Thyroid gland (tissue), 4 donors: ENCODE measurements at regions not wholly inside any gene's neighbourhood (a gene's known extent, or its start where the extent isn't known, plus 50 kb on each side); places are given as distances from the start of the nearest gene placed in this dataset.

Experiments used
- DNase-seq, 2 donors: peaks; one replicate each; pipeline ENCODE4 v3.0.0-alpha.2; 2019
- H3K27ac ChIP-seq, 3 donors: fragments of 200-600 bp; sonication (generic); 1 replicate in 2 of 3; 2 replicates in 1 of 3; pipeline ENCODE4 v1.5.1; 2016 to 2019; ENCODE audit warnings: mild to moderate bottlenecking in 1 of 3, moderate library complexity in 1 of 3
- H3K27me3 ChIP-seq: fragments of 200-600 bp; sonication (generic); one replicate; pipeline ENCODE4 v1.5.1; 2019
- H3K36me3 ChIP-seq, 2 donors: fragments of 200-600 bp; sonication (generic); one replicate each; pipeline ENCODE4 v1.5.1; 2016 to 2019
- H3K4me1 ChIP-seq, 2 donors: fragments of 200-600 bp; sonication (generic); one replicate each; pipeline ENCODE4 v1.5.1; 2017 to 2019
- H3K4me3 ChIP-seq, 3 donors: fragments of 200-600 bp; sonication (generic); replicated peaks in 1 of 3; 1 replicate in 2 of 3; 2 replicates in 1 of 3; pipeline ENCODE4 v1.5.1; 2016; ENCODE audit warnings: mild to moderate bottlenecking in 1 of 3
- H3K9me3 ChIP-seq: fragments of 200-600 bp; sonication (generic); one replicate; pipeline ENCODE4 v1.5.1; 2017
- CTCF ChIP-seq, 6 experiments: fragments of 200-600 bp in 3 of 6; fragments of 450-650 bp in 3 of 6; sonication (generic) in 3 of 6; IDR thresholded peaks; one replicate each; pipeline ENCODE4 v1.5.1; 2016 to 2019; ENCODE audit warnings: antibody characterized with exemption in 6 of 6, mild to moderate bottlenecking in 2 of 6, inconsistent platforms in 1 of 6, moderate library complexity in 1 of 6
- POLR2A ChIP-seq, 2 donors: fragments of 450-650 bp; IDR thresholded peaks; one replicate each; pipeline ENCODE4 v1.6.1; 2017; ENCODE audit warnings: antibody characterized with exemption in 2 of 2, mild to moderate bottlenecking in 2 of 2, moderate library complexity in 1 of 2
- WGBS, 2 donors: methylation state at CpG; one replicate each; pipeline ENCODE4 v1.1.5; 2017; 5-methylcytosine and 5-hydroxymethylcytosine counted together
- intact Hi-C: fragments of 100-400 bp; cut with DNase I; formaldehyde crosslinking; loops from one replicate; pipeline ENCODE4 v1.15.1; 2023

- H3K9me3 ChIP-seq: no peaks in the 10 kb centered on the region
- no peak overlapping the region for H3K4me3 ChIP-seq
- intact Hi-C loops: no loop called here
- no peak for TF ChIP-seq POLR2A (IDR thresholded peaks at IDR 0.05)
- TF ChIP-seq CTCF (IDR thresholded peaks at IDR 0.05): no peak
- no peak overlapping the region for H3K27ac ChIP-seq
- no peaks in the 10 kb centered on the region for H3K27me3 ChIP-seq
- H3K36me3 ChIP-seq: no peaks in the 10 kb centered on the region
- H3K4me1 ChIP-seq: peaks cover 3 to 19% of the 10 kb centered on the region in 2 donors
- DNase-seq: no peak
Observed at GRCh38 chr6:113629256-113629655, 227.9 kb upstream of the MARCKS start.

GRCh38 chr6:113629975-113630737 lies 227.0 kb upstream of the MARCKS start:
- intact Hi-C loops: no loop called here
- peaks cover 3 to 19% of the 10 kb centered on the region in 2 donors for H3K4me1 ChIP-seq
- H3K4me3 ChIP-seq: no peak overlapping the region
- no peak overlapping the region for H3K27ac ChIP-seq
- no peak for DNase-seq
- no peaks in the 10 kb centered on the region for H3K9me3 ChIP-seq
- no peaks in the 10 kb centered on the region for H3K36me3 ChIP-seq
- 54 to 92% methylated on average over 1 of the region's 1 CpG for WGBS, 2 donors
- TF ChIP-seq POLR2A (IDR thresholded peaks at IDR 0.05) (no peak), CTCF (IDR thresholded peaks at IDR 0.05) (no peak)
- H3K27me3 ChIP-seq: no peaks in the 10 kb centered on the region

GRCh38 chr6:113630738-113631535 lies 226.2 kb upstream of the MARCKS start:
- Histone ChIP-seq H3K4me1 (peaks cover 3 to 19% of the 10 kb centered on the region in 2 donors), H3K36me3 (no peaks in the 10 kb centered on the region), H3K27me3 (no peaks in the 10 kb centered on the region), H3K27ac (peak overlapping the region in 1 of 3 donors; percentile 17), H3K9me3 (no peaks in the 10 kb centered on the region), H3K4me3 (no peak overlapping the region)
- 57 to 59% methylated on average over 7 of the region's 7 CpGs for WGBS, 2 donors
- TF ChIP-seq POLR2A (IDR thresholded peaks at IDR 0.05) (no peak), CTCF (IDR thresholded peaks at IDR 0.05) (no peak)
- intact Hi-C loops: no loop called here
- peak; percentile 10 to 14 for DNase-seq

GRCh38 chr6:113631666-113632065 lies 225.5 kb upstream of the MARCKS start:
- no peaks in the 10 kb centered on the region for H3K27me3 ChIP-seq
- H3K27ac ChIP-seq: peak overlapping the region in 1 of 3 donors; percentile 17
- intact Hi-C loops: no loop called here
- H3K4me1 ChIP-seq: peaks cover 3 to 19% of the 10 kb centered on the region in 2 donors
- no peak for DNase-seq
- WGBS, 2 donors: 86 to 88% methylated on average over 3 of the region's 3 CpGs
- no peak overlapping the region for H3K4me3 ChIP-seq
- no peaks in the 10 kb centered on the region for H3K9me3 ChIP-seq
- TF ChIP-seq CTCF (IDR thresholded peaks at IDR 0.05): no peak
- TF ChIP-seq POLR2A (IDR thresholded peaks at IDR 0.05): no peak
- no peaks in the 10 kb centered on the region for H3K36me3 ChIP-seq
